Left lung (tissue), 4 donors: ENCODE measurements at regions not wholly inside any gene's neighbourhood (a gene's known extent, or its start where the extent isn't known, plus 50 kb on each side); places are given as distances from the start of the nearest gene placed in this dataset.

Experiments
- ATAC-seq: fragments of 200-7000 bp; cut with Tn5 transposase; one replicate; pipeline ENCODE4 v1.9.1; 2020; ENCODE audit warnings: moderate library complexity
- DNase-seq, 4 donors: peaks; one replicate each; pipeline ENCODE4 v3.0.0-alpha.2; 2013 to 2020
- H3K27ac ChIP-seq, 2 donors: fragments of 200-600 bp; sonication (generic) in 1 of 2; one replicate each; pipeline versions ENCODE4 v1.5.0 to v1.8.0; 2020 to 2021
- H3K27me3 ChIP-seq, 2 donors: fragments of 200-600 bp; sonication (generic) in 1 of 2; one replicate each; pipeline versions ENCODE4 v1.5.0 to v1.8.0; 2020 to 2021
- H3K36me3 ChIP-seq, 2 donors: fragments of 200-600 bp; sonication (generic) in 1 of 2; one replicate each; pipeline versions ENCODE4 v1.5.0 to v1.8.0; 2020 to 2021
- H3K4me1 ChIP-seq, 2 donors: fragments of 200-600 bp; one replicate each; pipeline ENCODE4 v1.8.0; 2021
- H3K4me3 ChIP-seq, 2 donors: fragments of 200-600 bp; sonication (generic) in 1 of 2; one replicate each; pipeline versions ENCODE4 v1.5.0 to v1.8.0; 2020 to 2021; ENCODE audit warnings: mild to moderate bottlenecking in 1 of 2
- H3K9me3 ChIP-seq, 2 donors: fragments of 200-600 bp; sonication (generic) in 1 of 2; one replicate each; pipeline versions ENCODE4 v1.5.0 to v1.8.0; 2020 to 2021
- intact Hi-C, 2 donors: fragments of 100-400 bp; cut with DNase I; formaldehyde crosslinking; loops; one replicate each; pipeline versions ENCODE4 v1.11.2 to v1.14.2; 2022
- TF ChIP-seq, protein P1 (sequence below), 2 donors: fragments of 200-600 bp; sonication (generic) in 1 of 2; IDR thresholded peaks; one replicate each; pipeline versions ENCODE4 v1.5.0 to v1.8.0; 2021; ENCODE audit warnings: antibody characterized with exemption in 2 of 2
- donor health status: DM: no; HTN: yes; CAD: no.
- donor health status: DM: no; HTN: no; CAD: no.

GRCh38 chr5:107291866-107292265 lies 378.9 kb downstream of the EFNA5 start:
- TF ChIP-seq, protein P1, sequence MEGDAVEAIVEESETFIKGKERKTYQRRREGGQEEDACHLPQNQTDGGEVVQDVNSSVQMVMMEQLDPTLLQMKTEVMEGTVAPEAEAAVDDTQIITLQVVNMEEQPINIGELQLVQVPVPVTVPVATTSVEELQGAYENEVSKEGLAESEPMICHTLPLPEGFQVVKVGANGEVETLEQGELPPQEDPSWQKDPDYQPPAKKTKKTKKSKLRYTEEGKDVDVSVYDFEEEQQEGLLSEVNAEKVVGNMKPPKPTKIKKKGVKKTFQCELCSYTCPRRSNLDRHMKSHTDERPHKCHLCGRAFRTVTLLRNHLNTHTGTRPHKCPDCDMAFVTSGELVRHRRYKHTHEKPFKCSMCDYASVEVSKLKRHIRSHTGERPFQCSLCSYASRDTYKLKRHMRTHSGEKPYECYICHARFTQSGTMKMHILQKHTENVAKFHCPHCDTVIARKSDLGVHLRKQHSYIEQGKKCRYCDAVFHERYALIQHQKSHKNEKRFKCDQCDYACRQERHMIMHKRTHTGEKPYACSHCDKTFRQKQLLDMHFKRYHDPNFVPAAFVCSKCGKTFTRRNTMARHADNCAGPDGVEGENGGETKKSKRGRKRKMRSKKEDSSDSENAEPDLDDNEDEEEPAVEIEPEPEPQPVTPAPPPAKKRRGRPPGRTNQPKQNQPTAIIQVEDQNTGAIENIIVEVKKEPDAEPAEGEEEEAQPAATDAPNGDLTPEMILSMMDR (IDR thresholded peaks at IDR 0.05): no peak
- Histone ChIP-seq H3K9me3 (no peaks in the 10 kb centered on the region), H3K4me1 (peaks cover 10 to 13% of the 10 kb centered on the region in 2 donors), H3K27me3 (no peaks in the 10 kb centered on the region), H3K36me3 (no peaks in the 10 kb centered on the region), H3K27ac (no peak overlapping the region), H3K4me3 (no peak overlapping the region)
- ATAC-seq: no peak
- DNase-seq: no peak
- intact Hi-C loops: no loop called here

DNA sequence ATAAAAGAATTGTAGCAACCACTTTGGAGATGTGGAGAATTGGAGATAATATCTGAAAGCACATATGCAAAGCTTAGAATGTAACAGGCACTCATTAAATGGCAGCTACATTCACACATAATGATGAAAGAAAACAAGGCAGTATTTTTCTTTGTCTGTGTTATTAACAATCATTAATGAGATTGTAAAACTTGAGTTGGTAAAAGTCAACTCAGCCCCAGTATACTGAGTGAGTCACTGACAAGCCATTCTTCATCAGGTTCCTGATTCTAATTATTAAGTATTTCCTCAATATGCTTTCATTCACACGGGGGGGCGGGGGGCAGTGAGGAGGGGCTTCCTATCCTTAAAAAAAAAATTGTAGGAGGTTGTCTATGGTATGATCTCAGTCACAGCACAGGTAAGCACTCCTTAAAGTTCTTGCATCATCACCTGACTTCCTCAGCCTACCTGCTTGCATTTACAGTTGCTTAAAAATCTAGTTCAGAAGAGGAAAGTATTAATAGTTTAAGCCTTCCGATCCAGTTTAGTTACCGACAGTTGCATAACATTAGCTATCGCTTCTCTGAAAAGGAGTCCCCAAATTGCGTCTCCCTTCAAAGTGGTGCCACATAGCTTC lies 379.8 kb downstream of the EFNA5 start:
- no peaks in the 10 kb centered on the region for H3K27me3 ChIP-seq
- TF ChIP-seq, protein P1 (IDR thresholded peaks at IDR 0.05): no peak
- no peaks in the 10 kb centered on the region for H3K9me3 ChIP-seq
- no peaks in the 10 kb centered on the region for H3K36me3 ChIP-seq
- H3K4me1 ChIP-seq: peaks cover 10 to 13% of the 10 kb centered on the region in 2 donors
- peak; percentile 54 for ATAC-seq
- H3K27ac ChIP-seq: no peak overlapping the region
- H3K4me3 ChIP-seq: no peak overlapping the region
- intact Hi-C loops: no loop called here
- DNase-seq: no peak

- no peak overlapping the region for H3K4me3 ChIP-seq
- intact Hi-C loops: no loop called here
- H3K27ac ChIP-seq: no peak overlapping the region
- H3K36me3 ChIP-seq: no peaks in the 10 kb centered on the region
- no peak for DNase-seq
- no peaks in the 10 kb centered on the region for H3K9me3 ChIP-seq
- no peak for ATAC-seq
- no peaks in the 10 kb centered on the region for H3K27me3 ChIP-seq
- H3K4me1 ChIP-seq: peaks cover 6 to 9% of the 10 kb centered on the region in 2 donors
- TF ChIP-seq, protein P1 (IDR thresholded peaks at IDR 0.05): no peak
Observed at GRCh38 chr5:107289030-107289714, 381.6 kb downstream of the EFNA5 start.

DNA sequence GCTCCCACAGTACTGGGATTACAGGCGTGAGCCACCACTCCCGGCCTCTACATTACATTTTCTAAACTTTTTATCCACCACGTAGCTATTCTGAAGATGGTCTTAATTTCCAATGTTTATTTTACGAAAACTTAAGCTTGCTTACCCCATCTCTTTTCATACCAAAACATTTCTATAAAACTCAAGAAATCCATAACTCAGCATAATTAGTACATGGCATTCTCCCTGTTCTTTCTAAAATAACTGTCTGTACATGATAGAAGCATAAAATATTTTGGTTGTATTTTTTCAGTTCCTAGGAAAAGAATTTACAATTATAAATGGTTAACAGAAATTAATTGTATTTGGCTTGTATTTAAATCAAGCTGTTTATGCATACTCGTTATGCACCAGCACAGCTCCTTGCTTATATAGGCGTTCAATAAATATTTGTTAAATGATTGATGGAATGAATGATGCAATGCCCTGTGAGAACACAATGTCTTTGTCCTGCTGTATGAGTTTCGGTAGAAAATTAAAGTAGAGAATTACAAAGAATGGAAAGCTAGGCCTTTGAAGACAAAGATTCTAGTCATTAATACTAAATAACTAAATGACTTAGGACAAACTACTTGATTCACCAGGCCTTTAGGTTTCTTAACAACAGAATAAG lies 384.2 kb downstream of the EFNA5 start:
- intact Hi-C loops: no loop called here
- Histone ChIP-seq H3K9me3 (no peaks in the 10 kb centered on the region), H3K27ac (no peak overlapping the region), H3K4me3 (no peak overlapping the region), H3K27me3 (no peaks in the 10 kb centered on the region), H3K36me3 (no peaks in the 10 kb centered on the region), H3K4me1 (no peaks in the 10 kb centered on the region)
- DNase-seq (no peak), ATAC-seq (no peak)
- TF ChIP-seq, protein P1 (IDR thresholded peaks at IDR 0.05): no peak

DNA sequence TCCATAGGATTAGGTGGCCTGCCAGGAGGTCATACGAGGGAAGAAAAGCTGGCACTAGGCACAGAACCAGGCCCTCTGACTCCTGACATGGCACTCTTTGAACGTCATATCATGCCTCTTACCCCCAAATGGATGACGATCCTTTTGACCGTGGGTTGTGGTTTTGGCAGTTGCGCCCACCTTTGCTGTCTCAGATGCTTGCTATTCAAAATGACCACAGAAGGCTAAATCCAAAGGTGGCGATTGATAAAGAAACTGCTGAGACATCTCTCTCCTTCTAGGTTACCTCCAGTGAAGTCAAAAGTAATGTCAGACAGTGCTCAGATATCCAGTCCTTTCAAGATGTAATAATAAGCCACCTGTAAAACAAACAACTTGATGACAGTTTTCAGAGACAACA lies 385.0 kb downstream of the EFNA5 start:
- no peak for ATAC-seq
- H3K4me3 ChIP-seq: no peak overlapping the region

More for the DNA sequence above, 385.0 kb downstream of the EFNA5 start:
- Histone ChIP-seq H3K36me3 (no peaks in the 10 kb centered on the region), H3K27me3 (no peaks in the 10 kb centered on the region), H3K4me1 (no peaks in the 10 kb centered on the region), H3K27ac (no peak overlapping the region), H3K9me3 (no peaks in the 10 kb centered on the region)
- DNase-seq: no peak
- TF ChIP-seq, protein P1 (IDR thresholded peaks at IDR 0.05): no peak
- intact Hi-C loops: no loop called here
